K562 (cell line): ENCODE measurements at regions not wholly inside any gene's neighbourhood (a gene's known extent, or its start where the extent isn't known, plus 50 kb on each side); places are given as distances from the start of the nearest gene placed in this dataset.

Experiments used
- ATAC-seq: fragments of 200-7000 bp; cut with Tn5 transposase; 3 replicates; pipeline ENCODE4 v1.9.1; 2020; ENCODE audit warnings: moderate library complexity
- BruUV-seq: library from RNA; stranded (reverse); fragments of 400-500 nt; replicated peaks from 2 replicates; lab custom pipeline; 2021; lab: Mats Ljungman, UMichigan
- CTCF ChIA-PET: fragments of 300-600 bp; formaldehyde crosslinking; extraction: SDS; loops from one replicate; lab custom pipeline; 2021; ENCODE audit warnings: low intra/inter-chr PET ratio; lab: Yijun Ruan, JAX
- POLR2A ChIA-PET: fragments of 300-600, 350-650 bp; sonication (Branson Sonifier 250); formaldehyde crosslinking; extraction: SDS; loops from one replicate; lab custom pipeline; 2021; ENCODE audit warnings: antibody characterized with exemption, inconsistent platforms; lab: Yijun Ruan, JAX
- DNase-seq, 4 experiments: peaks; one replicate each; pipeline versions ENCODE4 v3.0.0 to v3.0.0-alpha.2; 2011 to 2018; ENCODE audit warnings: low spot score in 3 of 4, mixed read lengths in 3 of 4; ENCODE audit errors: extremely low read depth in 1 of 4
- FAIRE-seq: peaks from 2 replicates; lab custom pipeline; 2011; peaks lifted over from hg19 to GRCh38; lab: Jason Lieb, UNC
- H2AFZ ChIP-seq: 2 replicates; pipeline ENCODE4 v1.6.0; 2011; ENCODE audit warnings: low read depth, low read length, control low read depth, inconsistent platforms
- H3K27ac ChIP-seq: fragments of 200-600 bp; 3 replicates; pipeline ENCODE4 v1.8.0; 2011; ENCODE audit warnings: low read depth, mild to moderate bottlenecking, control low read depth, inconsistent platforms, low read length, moderate library complexity, mixed read lengths; ENCODE audit errors: extremely low read depth
- H3K27me3 ChIP-seq, 2 experiments: fragments of 300-600 bp in 1 of 2; 2 replicates in 1 of 2; 3 replicates in 1 of 2; pipeline versions ENCODE4 v1.6.0 to v1.8.0; 2011; ENCODE audit warnings: inconsistent platforms in 2 of 2, low read length in 2 of 2, mild to moderate bottlenecking in 1 of 2, mixed read lengths in 1 of 2, moderate library complexity in 1 of 2; ENCODE audit not compliant: control insufficient read depth in 2 of 2, insufficient read depth in 2 of 2
- H3K36me3 ChIP-seq: fragments of 300-600 bp; 3 replicates; pipeline ENCODE4 v1.8.0; 2011; ENCODE audit warnings: mild to moderate bottlenecking, low read length, inconsistent platforms; ENCODE audit not compliant: control insufficient read depth, insufficient read depth
- H3K4me1 ChIP-seq, 2 experiments: fragments of 200-600 bp in 1 of 2; replicated peaks in 1 of 2; 2 replicates in 1 of 2; 3 replicates in 1 of 2; pipeline versions ENCODE4 v1.5.1 to v1.8.0; 2011; ENCODE audit warnings: inconsistent platforms in 2 of 2, low read length in 2 of 2, mild to moderate bottlenecking in 1 of 2, mixed read lengths in 1 of 2, moderate library complexity in 1 of 2; ENCODE audit not compliant: control insufficient read depth in 2 of 2, insufficient read depth in 2 of 2
- H3K4me2 ChIP-seq: 2 replicates; pipeline ENCODE4 v1.6.1; 2011; ENCODE audit warnings: low read length, control low read depth, inconsistent platforms, mixed read lengths; ENCODE audit not compliant: insufficient read depth
- H3K4me3 ChIP-seq: fragments of 200-600 bp; sonication (generic), shearing (Covaris generic); 2 replicates; pipeline ENCODE4 v1.5.1; 2016; ENCODE audit warnings: control low read depth, inconsistent platforms
- H3K79me2 ChIP-seq: fragments of 200-600 bp; 3 replicates; pipeline ENCODE4 v1.8.0; 2011; ENCODE audit warnings: low read length, inconsistent platforms; ENCODE audit not compliant: control insufficient read depth, insufficient read depth
- H3K9ac ChIP-seq, 2 experiments: 2 replicates each; pipeline versions ENCODE4 v1.6.0 to v1.6.1; 2011; ENCODE audit warnings: low read depth in 2 of 2, low read length in 2 of 2, control low read depth in 1 of 2, inconsistent platforms in 1 of 2, mild to moderate bottlenecking in 1 of 2, mixed read lengths in 1 of 2; ENCODE audit not compliant: insufficient read depth in 1 of 2
- H3K9me1 ChIP-seq: one replicate; pipeline ENCODE4 v1.6.0; 2011; ENCODE audit warnings: inconsistent platforms, mild to moderate bottlenecking, low read length, moderate library complexity; ENCODE audit not compliant: control insufficient read depth, insufficient read depth
- H3K9me3 ChIP-seq: replicated peaks from 2 replicates; pipeline ENCODE4 v1.5.1; 2011; ENCODE audit warnings: low read depth, low read length, inconsistent platforms; ENCODE audit not compliant: control insufficient read depth, insufficient read depth
- H4K20me1 ChIP-seq: replicated peaks from 2 replicates; pipeline ENCODE4 v1.6.1; 2011; ENCODE audit warnings: low read length, inconsistent platforms, mixed read lengths; ENCODE audit not compliant: control insufficient read depth, insufficient read depth
- CBFB ChIP-seq: sonication (generic); formaldehyde crosslinking; IDR thresholded peaks from 2 replicates; pipeline ENCODE4 v1.4.0; 2020; ENCODE audit warnings: mild to moderate bottlenecking, missing genetic modification reagents
- COPS2 ChIP-seq: fragments of 450-650 bp; conservative IDR thresholded peaks from 2 replicates; pipeline ENCODE4 v1.6.1; 2016; ENCODE audit warnings: mild to moderate bottlenecking, moderate library complexity
- DMBX1 ChIP-seq: fragments of 250-450 bp; sonication (Bioruptor Pico); IDR thresholded peaks from 2 replicates; pipeline ENCODE4 v1.8.0; 2022; ENCODE audit warnings: inconsistent platforms, mild to moderate bottlenecking, moderate library complexity, borderline replicate concordance
- KDM2B ChIP-seq: fragments of 250-450 bp; sonication (Bioruptor Pico); IDR thresholded peaks from 2 replicates; pipeline ENCODE4 v1.8.0; 2021; ENCODE audit warnings: mild to moderate bottlenecking, moderate library complexity
- PHTF2 ChIP-seq: fragments of 250-450 bp; sonication (Bioruptor Pico); IDR thresholded peaks from 2 replicates; pipeline ENCODE4 v1.5.0; 2021; ENCODE audit warnings: mild to moderate bottlenecking
- POLR2G ChIP-seq: fragments of 200-400 bp; formaldehyde crosslinking; IDR thresholded peaks from 2 replicates; pipeline ENCODE4 v1.6.1; 2017; ENCODE audit warnings: low read depth, mild to moderate bottlenecking, antibody characterized with exemption, low read length, moderate library complexity
- RFX7 ChIP-seq: fragments of 250-450 bp; sonication (Bioruptor Pico); IDR thresholded peaks from 2 replicates; pipeline ENCODE4 v1.5.1; 2021; ENCODE audit warnings: mild to moderate bottlenecking
- SAFB2 ChIP-seq: fragments of 200-400 bp; formaldehyde crosslinking; IDR thresholded peaks from 2 replicates; pipeline ENCODE4 v1.6.1; 2018; ENCODE audit warnings: borderline replicate concordance, low read length, low read depth, moderate library complexity; ENCODE audit not compliant: severe bottlenecking
- SMARCC2 ChIP-seq: fragments of 450-650 bp; IDR thresholded peaks from 2 replicates; pipeline ENCODE4 v1.6.1; 2017; ENCODE audit warnings: antibody characterized with exemption, moderate library complexity, mild to moderate bottlenecking, low read depth
- ZFPM2 ChIP-seq: fragments of 250-450 bp; sonication (Bioruptor Pico); IDR thresholded peaks from 2 replicates; pipeline ENCODE4 v1.5.1; 2022; ENCODE audit warnings: mild to moderate bottlenecking
- in situ Hi-C: fragments of 300-500 bp; cut with MboI; formaldehyde crosslinking; loops from 4 replicates; pipeline ENCODE4 v1.15.0; 2018; ENCODE audit warnings: inconsistent platforms, mixed read lengths
- intact Hi-C: fragments of 100-400 bp; cut with micrococcal nuclease; formaldehyde crosslinking; loops from 2 replicates; pipeline ENCODE4 v1.14.2; 2022
- TF ChIP-seq, protein P1 (sequence below), 2 experiments: IDR thresholded peaks in 1 of 2; conservative IDR thresholded peaks in 1 of 2; 2 replicates each; pipeline ENCODE4 v1.6.1; 2016; ENCODE audit warnings: low read depth in 2 of 2, mild to moderate bottlenecking in 1 of 2, missing compliant biosample characterization in 1 of 2, missing genetic modification characterization in 1 of 2, moderate library complexity in 1 of 2
- TF ChIP-seq, protein P2 (sequence below): sonication (generic); formaldehyde crosslinking; IDR thresholded peaks from 2 replicates; pipeline ENCODE4 v1.8.0; 2023; ENCODE audit warnings: mild to moderate bottlenecking, missing genetic modification reagents

DNA sequence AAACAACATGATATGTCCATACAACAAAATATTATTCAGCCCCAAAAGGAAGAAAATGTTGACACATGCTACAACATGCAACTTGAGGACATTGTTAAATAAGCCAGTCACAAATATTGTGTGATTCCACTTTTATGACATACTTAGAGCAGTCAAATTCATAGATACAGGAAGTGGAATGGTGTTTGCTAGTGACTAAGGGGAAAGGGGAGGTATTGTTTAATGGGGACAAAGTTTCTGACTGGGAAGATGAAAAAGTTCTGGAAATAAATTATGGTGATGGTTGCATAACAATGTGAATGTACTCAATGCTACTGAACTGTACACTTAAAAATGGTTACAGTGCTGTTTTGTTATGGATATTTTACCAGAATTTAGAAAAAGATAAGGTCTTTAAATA, 77.7 kb downstream of the RHOU start:
- no peak for DNase-seq
- Histone ChIP-seq H3K79me2 (no peaks in the 10 kb centered on the region), H3K4me1 (no peaks in the 10 kb centered on the region), H3K4me2 (no peak overlapping the region)
- no peak for TF ChIP-seq KDM2B (CRISPR knock-in tag)
- TF ChIP-seq SMARCC2: no peak
- TF ChIP-seq CBFB (CRISPR knock-in tag): no peak
- no peak for TF ChIP-seq POLR2G
- TF ChIP-seq, protein P1, sequence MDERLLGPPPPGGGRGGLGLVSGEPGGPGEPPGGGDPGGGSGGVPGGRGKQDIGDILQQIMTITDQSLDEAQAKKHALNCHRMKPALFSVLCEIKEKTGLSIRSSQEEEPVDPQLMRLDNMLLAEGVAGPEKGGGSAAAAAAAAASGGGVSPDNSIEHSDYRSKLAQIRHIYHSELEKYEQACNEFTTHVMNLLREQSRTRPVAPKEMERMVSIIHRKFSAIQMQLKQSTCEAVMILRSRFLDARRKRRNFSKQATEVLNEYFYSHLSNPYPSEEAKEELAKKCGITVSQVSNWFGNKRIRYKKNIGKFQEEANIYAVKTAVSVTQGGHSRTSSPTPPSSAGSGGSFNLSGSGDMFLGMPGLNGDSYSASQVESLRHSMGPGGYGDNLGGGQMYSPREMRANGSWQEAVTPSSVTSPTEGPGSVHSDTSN (CRISPR knock-in tag; IDR thresholded peaks at IDR 0.05; ENCODE audit: low read depth): no peak
- TF ChIP-seq, protein P1 (tag; conservative IDR thresholded peaks at IDR 0.05; ENCODE audit: low read depth): no peak
- no peak for TF ChIP-seq PHTF2 (CRISPR knock-in tag)
- no peak for TF ChIP-seq COPS2
- TF ChIP-seq, protein P2, sequence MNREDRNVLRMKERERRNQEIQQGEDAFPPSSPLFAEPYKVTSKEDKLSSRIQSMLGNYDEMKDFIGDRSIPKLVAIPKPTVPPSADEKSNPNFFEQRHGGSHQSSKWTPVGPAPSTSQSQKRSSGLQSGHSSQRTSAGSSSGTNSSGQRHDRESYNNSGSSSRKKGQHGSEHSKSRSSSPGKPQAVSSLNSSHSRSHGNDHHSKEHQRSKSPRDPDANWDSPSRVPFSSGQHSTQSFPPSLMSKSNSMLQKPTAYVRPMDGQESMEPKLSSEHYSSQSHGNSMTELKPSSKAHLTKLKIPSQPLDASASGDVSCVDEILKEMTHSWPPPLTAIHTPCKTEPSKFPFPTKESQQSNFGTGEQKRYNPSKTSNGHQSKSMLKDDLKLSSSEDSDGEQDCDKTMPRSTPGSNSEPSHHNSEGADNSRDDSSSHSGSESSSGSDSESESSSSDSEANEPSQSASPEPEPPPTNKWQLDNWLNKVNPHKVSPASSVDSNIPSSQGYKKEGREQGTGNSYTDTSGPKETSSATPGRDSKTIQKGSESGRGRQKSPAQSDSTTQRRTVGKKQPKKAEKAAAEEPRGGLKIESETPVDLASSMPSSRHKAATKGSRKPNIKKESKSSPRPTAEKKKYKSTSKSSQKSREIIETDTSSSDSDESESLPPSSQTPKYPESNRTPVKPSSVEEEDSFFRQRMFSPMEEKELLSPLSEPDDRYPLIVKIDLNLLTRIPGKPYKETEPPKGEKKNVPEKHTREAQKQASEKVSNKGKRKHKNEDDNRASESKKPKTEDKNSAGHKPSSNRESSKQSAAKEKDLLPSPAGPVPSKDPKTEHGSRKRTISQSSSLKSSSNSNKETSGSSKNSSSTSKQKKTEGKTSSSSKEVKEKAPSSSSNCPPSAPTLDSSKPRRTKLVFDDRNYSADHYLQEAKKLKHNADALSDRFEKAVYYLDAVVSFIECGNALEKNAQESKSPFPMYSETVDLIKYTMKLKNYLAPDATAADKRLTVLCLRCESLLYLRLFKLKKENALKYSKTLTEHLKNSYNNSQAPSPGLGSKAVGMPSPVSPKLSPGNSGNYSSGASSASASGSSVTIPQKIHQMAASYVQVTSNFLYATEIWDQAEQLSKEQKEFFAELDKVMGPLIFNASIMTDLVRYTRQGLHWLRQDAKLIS (CRISPR knock-in tag): no peak
- no peak for TF ChIP-seq DMBX1 (CRISPR knock-in tag)
- TF ChIP-seq RFX7 (CRISPR knock-in tag): no peak
- TF ChIP-seq SAFB2: no peak
- TF ChIP-seq ZFPM2 (CRISPR knock-in tag): no peak
- TF ChIP-seq, all 486 proteins: peak for 0
- no peak overlapping the region for H3K9ac ChIP-seq
- no peaks in the 10 kb centered on the region for H3K9me3 ChIP-seq
- no peak overlapping the region for H3K27ac ChIP-seq
- H3K27me3 ChIP-seq: peaks cover 0 to 27% of the 10 kb centered on the region in 2 experiments; a peak in 3 of 5 replicates
- no peaks in the 10 kb centered on the region for H4K20me1 ChIP-seq
- H2AFZ ChIP-seq: no peak overlapping the region
- ChIA-PET CTCF (no interaction called here), POLR2A (no interaction called here)
- H3K4me3 ChIP-seq: no peak overlapping the region
- BruUV-seq: no TSS peak
- ATAC-seq (no peak), FAIRE-seq (no peak)
- H3K9me1 ChIP-seq: no peaks in the 10 kb centered on the region
- intact Hi-C loops (no loop called here), in situ Hi-C loops (no loop called here)
- no peaks in the 10 kb centered on the region for H3K36me3 ChIP-seq
